SK-N-SH treated with all-trans-retinoic acid at 6 μM for 48 hours (cell line): ENCODE measurements at regions not wholly inside any gene's neighbourhood (a gene's known extent, or its start where the extent isn't known, plus 50 kb on each side); places are given as distances from the start of the nearest gene placed in this dataset.

ENCODE experiments used
- ATAC-seq: fragments of 200-7000 bp; cut with Tn5 transposase; 3 replicates; pipeline ENCODE4 v1.9.1; 2020; ENCODE audit warnings: mild to moderate bottlenecking, moderate library complexity
- BACH2 ChIP-seq: fragments of 250-450 bp; sonication (Bioruptor Pico); IDR thresholded peaks from 2 replicates; pipeline ENCODE4 v1.9.0; 2021; ENCODE audit warnings: mild to moderate bottlenecking, borderline replicate concordance
- CREB5 ChIP-seq: fragments of 250-450 bp; sonication (Bioruptor Pico); IDR thresholded peaks from 2 replicates; pipeline ENCODE4 v1.5.1; 2020; ENCODE audit warnings: low read depth, mild to moderate bottlenecking, moderate library complexity
- CSRNP3 ChIP-seq: fragments of 250-450 bp; sonication (Bioruptor Pico); IDR thresholded peaks from 2 replicates; pipeline ENCODE4 v1.5.1; 2021; ENCODE audit warnings: mild to moderate bottlenecking, moderate library complexity
- ESRRG ChIP-seq: fragments of 250-450 bp; sonication (Bioruptor Pico); IDR thresholded peaks from 2 replicates; pipeline ENCODE4 v1.6.1; 2021; ENCODE audit warnings: mild to moderate bottlenecking
- GLIS3 ChIP-seq: fragments of 250-450 bp; sonication (Bioruptor Pico); IDR thresholded peaks from 2 replicates; pipeline ENCODE4 v1.5.0; 2020; ENCODE audit warnings: mild to moderate bottlenecking, moderate library complexity
- ISL1 ChIP-seq: fragments of 250-450 bp; sonication (Bioruptor Pico); IDR thresholded peaks from 2 replicates; pipeline ENCODE4 v2.1.2; 2022; ENCODE audit warnings: mild to moderate bottlenecking, moderate library complexity
- OSR1 ChIP-seq: fragments of 250-450 bp; sonication (Bioruptor Pico); IDR thresholded peaks from 2 replicates; pipeline ENCODE4 v1.8.0; 2022; ENCODE audit warnings: moderate library complexity, mild to moderate bottlenecking, inconsistent platforms
- PATZ1 ChIP-seq: fragments of 250-450 bp; sonication (Bioruptor Pico); IDR thresholded peaks from 2 replicates; pipeline ENCODE4 v1.8.0; 2020; ENCODE audit warnings: mild to moderate bottlenecking, moderate library complexity, borderline replicate concordance
- PPARA ChIP-seq: fragments of 250-450 bp; sonication (Bioruptor Pico); IDR thresholded peaks from 2 replicates; pipeline ENCODE4 v1.5.0; 2020; ENCODE audit warnings: mild to moderate bottlenecking, borderline replicate concordance
- RARB ChIP-seq: fragments of 250-450 bp; sonication (Bioruptor Pico); IDR thresholded peaks from 2 replicates; pipeline ENCODE4 v1.8.0; 2021; ENCODE audit warnings: mild to moderate bottlenecking, moderate library complexity
- SNAI2 ChIP-seq: fragments of 250-450 bp; sonication (Bioruptor Pico); IDR thresholded peaks from 2 replicates; pipeline ENCODE4 v1.5.0; 2020; ENCODE audit warnings: mild to moderate bottlenecking, moderate library complexity
- TCF4 ChIP-seq: fragments of 250-450 bp; sonication (Bioruptor Pico); IDR thresholded peaks from 2 replicates; pipeline ENCODE4 v1.8.0; 2021; ENCODE audit warnings: mild to moderate bottlenecking, moderate library complexity, borderline replicate concordance
- TOX ChIP-seq: fragments of 250-450 bp; sonication (Bioruptor Pico); IDR thresholded peaks from 2 replicates; pipeline ENCODE4 v1.8.0; 2021; ENCODE audit warnings: mild to moderate bottlenecking, moderate library complexity, borderline replicate concordance
- TSHZ2 ChIP-seq: fragments of 250-450 bp; sonication (Bioruptor Pico); IDR thresholded peaks from 2 replicates; pipeline ENCODE4 v1.5.0; 2020; ENCODE audit warnings: mild to moderate bottlenecking, moderate library complexity
- ZC3H10 ChIP-seq: fragments of 250-450 bp; sonication (Bioruptor Pico); IDR thresholded peaks from 2 replicates; pipeline ENCODE4 v1.5.1; 2021; ENCODE audit warnings: mild to moderate bottlenecking, moderate library complexity
- ZFP3 ChIP-seq: fragments of 250-450 bp; sonication (Bioruptor Pico); IDR thresholded peaks from 2 replicates; pipeline ENCODE4 v1.5.0; 2020; ENCODE audit warnings: mild to moderate bottlenecking, moderate library complexity
- ZNF565 ChIP-seq: fragments of 450-650 bp; formaldehyde crosslinking; conservative IDR thresholded peaks from 2 replicates; pipeline ENCODE4 v1.5.0; 2020; ENCODE audit warnings: low read depth, mild to moderate bottlenecking, moderate library complexity
- ZNF70 ChIP-seq: fragments of 450-650 bp; formaldehyde crosslinking; IDR thresholded peaks from 2 replicates; pipeline ENCODE4 v1.5.0; 2020; ENCODE audit warnings: mild to moderate bottlenecking, moderate library complexity
- ZNF8 ChIP-seq: fragments of 450-650 bp; formaldehyde crosslinking; IDR thresholded peaks from 2 replicates; pipeline ENCODE4 v1.5.0; 2020; ENCODE audit warnings: mild to moderate bottlenecking, moderate library complexity

- ATAC-seq: no peak
- TF ChIP-seq ZFP3 (CRISPR knock-in tag): no peak
- TF ChIP-seq OSR1: no peak
- no peak for TF ChIP-seq PPARA (CRISPR knock-in tag)
- TF ChIP-seq ZNF565: no peak
- TF ChIP-seq TCF4 (CRISPR knock-in tag): no peak
- TF ChIP-seq PATZ1 (CRISPR knock-in tag): no peak
- no peak for TF ChIP-seq CREB5 (CRISPR knock-in tag)
- TF ChIP-seq TOX: no peak
- no peak for TF ChIP-seq BACH2 (CRISPR knock-in tag)
- TF ChIP-seq SNAI2 (CRISPR knock-in tag): no peak
- TF ChIP-seq RARB (CRISPR knock-in tag): no peak
- TF ChIP-seq CSRNP3 (CRISPR knock-in tag): no peak
- no peak for TF ChIP-seq ZNF70 (CRISPR knock-in tag)
- no peak for TF ChIP-seq ZNF8 (CRISPR knock-in tag)
- TF ChIP-seq GLIS3 (CRISPR knock-in tag): no peak
- TF ChIP-seq TSHZ2: no peak
These were observed 55.6 kb upstream of the SNRPB2 start for GRCh38 chr20:16674243-16674642.

GRCh38 chr20:16672299-16672698 lies 57.5 kb upstream of the SNRPB2 start:
- TF ChIP-seq ZFP3 (CRISPR knock-in tag) (no peak), ZNF565 (peak; percentile 94)
- no peak for ATAC-seq

- TF ChIP-seq PPARA (CRISPR knock-in tag): no peak
- peak; percentile 59 for TF ChIP-seq ISL1 (CRISPR knock-in tag)
- no peak for TF ChIP-seq ESRRG
- TF ChIP-seq ZC3H10 (CRISPR knock-in tag): no peak
- TF ChIP-seq GLIS3 (CRISPR knock-in tag): no peak
- no peak for TF ChIP-seq ZNF565
- no peak for TF ChIP-seq SNAI2 (CRISPR knock-in tag)
- TF ChIP-seq TCF4 (CRISPR knock-in tag): peak; percentile 77
- no peak for TF ChIP-seq ZFP3 (CRISPR knock-in tag)
- no peak for TF ChIP-seq OSR1
- TF ChIP-seq TSHZ2: peak; percentile 43; the same call in 1 of the 2 replicates
- TF ChIP-seq ZNF8 (CRISPR knock-in tag): no peak
- TF ChIP-seq PATZ1 (CRISPR knock-in tag): no peak
- no peak for TF ChIP-seq CREB5 (CRISPR knock-in tag)
- TF ChIP-seq CSRNP3 (CRISPR knock-in tag): no peak
- no peak for TF ChIP-seq BACH2 (CRISPR knock-in tag)
- no peak for TF ChIP-seq RARB (CRISPR knock-in tag)
- no peak for ATAC-seq
These were observed 58.1 kb upstream of the SNRPB2 start for GRCh38 chr20:16671753-16672152.
